ENCODE measurements at regions not wholly inside any gene's neighbourhood (a gene's known extent, or its start where the extent isn't known, plus 50 kb on each side); places are given as distances from the start of the nearest gene placed in this dataset.

- no peaks in the 10 kb centered on the region for H3K9me3 ChIP-seq (ENCODE audit: control extremely low read depth in 1 of 3, control insufficient read depth in 2 of 3, insufficient read depth in 1 of 3, low read length in 2 of 3)
- H3K4me1 ChIP-seq (ENCODE audit: control insufficient read depth in 2 of 2, insufficient read depth in 2 of 2, low read length in 2 of 2): no peaks in the 10 kb centered on the region
- no peaks in the 10 kb centered on the region for H3K79me2 ChIP-seq (ENCODE audit: control insufficient read depth, insufficient read depth, low read length)
- CTCF ChIA-PET: no interaction called here
- H3K4me3 ChIP-seq (ENCODE audit: control extremely low read depth in 1 of 5, extremely low read depth in 1 of 5, insufficient read depth in 1 of 5, low read depth in 2 of 5, low read length in 4 of 5): no peak overlapping the region
- H3K9ac ChIP-seq (ENCODE audit: low read length): no peak overlapping the region
- POLR2A ChIA-PET: no interaction called here
- no peaks in the 10 kb centered on the region for H3K36me3 ChIP-seq (replicated peaks in 1 of 2; ENCODE audit: control extremely low read depth in 1 of 2, control insufficient read depth in 1 of 2, extremely low read depth in 1 of 2, insufficient read depth in 2 of 2, low read length in 1 of 2)
- no peaks in the 10 kb centered on the region for H3K9me3 Mint-ChIP-seq (ENCODE audit: insufficient read depth)
- intact Hi-C loops (cut with micrococcal nuclease): no loop called here
- DNase-seq (no peak), ATAC-seq (ENCODE audit: low read depth) (no peak)
- TF ChIP-seq EZH2 (IDR thresholded peaks at IDR 0.05; ENCODE audit: borderline replicate concordance, insufficient read depth, low read depth, low read length, poor library complexity, severe bottlenecking): no peak
- TF ChIP-seq CTCF (IDR thresholded peaks at IDR 0.05): no peak
- WGBS (ENCODE audit: insufficient coverage): 95% methylated on average over 9 of the region's 9 CpGs
- H3K4me2 ChIP-seq (replicated peaks; ENCODE audit: low read depth, low read length, poor library complexity, severe bottlenecking): no peak overlapping the region
- no peaks in the 10 kb centered on the region for H3K27me3 ChIP-seq (replicated peaks in 1 of 4; ENCODE audit: control extremely low read depth in 1 of 4, control insufficient read depth in 3 of 4, insufficient read depth in 4 of 4, low read length in 3 of 4)
- H3K27me3 Mint-ChIP-seq: peaks cover 14% of the 10 kb centered on the region
- no peak overlapping the region for H3K27ac ChIP-seq (ENCODE audit: low read length in 2 of 2)
- H3K27ac Mint-ChIP-seq: no peak overlapping the region
- no peak overlapping the region for H3K4me3 Mint-ChIP-seq
- no peak overlapping the region for H2AFZ ChIP-seq (ENCODE audit: insufficient read depth, low read depth, low read length, poor library complexity, severe bottlenecking)
- H3K4me1 Mint-ChIP-seq: no peaks in the 10 kb centered on the region
- no peaks in the 10 kb centered on the region for H4K20me1 ChIP-seq (ENCODE audit: control insufficient read depth, insufficient read depth, low read length, poor library complexity, severe bottlenecking)
Observed at GRCh38 chr15:77791941-77792340, 159.2 kb upstream of the LINGO1 start.

- H4K20me1 ChIP-seq (ENCODE audit: control insufficient read depth, insufficient read depth, low read length, poor library complexity, severe bottlenecking): no peaks in the 10 kb centered on the region
- intact Hi-C loops (cut with micrococcal nuclease): no loop called here
- H3K79me2 ChIP-seq (ENCODE audit: control insufficient read depth, insufficient read depth, low read length): no peaks in the 10 kb centered on the region
- no peak overlapping the region for H3K4me3 ChIP-seq (ENCODE audit: control extremely low read depth in 1 of 5, extremely low read depth in 1 of 5, insufficient read depth in 1 of 5, low read depth in 2 of 5, low read length in 4 of 5)
- H3K27ac ChIP-seq (ENCODE audit: low read length in 2 of 2): no peak overlapping the region
- no peak overlapping the region for H3K4me2 ChIP-seq (replicated peaks; ENCODE audit: low read depth, low read length, poor library complexity, severe bottlenecking)
- POLR2A ChIA-PET: no interaction called here
- H3K4me1 ChIP-seq (ENCODE audit: control insufficient read depth in 2 of 2, insufficient read depth in 2 of 2, low read length in 2 of 2): no peaks in the 10 kb centered on the region
- H3K27ac Mint-ChIP-seq: no peak overlapping the region
- DNase-seq: no peak
- no peak overlapping the region for H2AFZ ChIP-seq (ENCODE audit: insufficient read depth, low read depth, low read length, poor library complexity, severe bottlenecking)
- H3K36me3 ChIP-seq (replicated peaks in 1 of 2; ENCODE audit: control extremely low read depth in 1 of 2, control insufficient read depth in 1 of 2, extremely low read depth in 1 of 2, insufficient read depth in 2 of 2, low read length in 1 of 2): no peaks in the 10 kb centered on the region
- no peak overlapping the region for H3K4me3 Mint-ChIP-seq
- CTCF ChIA-PET: no interaction called here
- peaks cover 15% of the 10 kb centered on the region for H3K27me3 Mint-ChIP-seq
- H3K9me3 Mint-ChIP-seq (ENCODE audit: insufficient read depth): no peaks in the 10 kb centered on the region
- 0% methylated on average over 1 of the region's 3 CpGs for WGBS (ENCODE audit: insufficient coverage)
- no peaks in the 10 kb centered on the region for H3K27me3 ChIP-seq (replicated peaks in 1 of 4; ENCODE audit: control extremely low read depth in 1 of 4, control insufficient read depth in 3 of 4, insufficient read depth in 4 of 4, low read length in 3 of 4)
- H3K9me3 ChIP-seq (ENCODE audit: control extremely low read depth in 1 of 3, control insufficient read depth in 2 of 3, insufficient read depth in 1 of 3, low read length in 2 of 3): no peaks in the 10 kb centered on the region
- H3K4me1 Mint-ChIP-seq: no peaks in the 10 kb centered on the region
- ATAC-seq (ENCODE audit: low read depth): no peak
- no peak for TF ChIP-seq CTCF (IDR thresholded peaks at IDR 0.05)
- TF ChIP-seq EZH2 (IDR thresholded peaks at IDR 0.05; ENCODE audit: borderline replicate concordance, insufficient read depth, low read depth, low read length, poor library complexity, severe bottlenecking): no peak
- no peak overlapping the region for H3K9ac ChIP-seq (ENCODE audit: low read length)
Observed at GRCh38 chr15:77790481-77790880, 157.8 kb upstream of the LINGO1 start.

Data from B cell (primary cell).